GM12873 (cell line): ENCODE measurements at regions not wholly inside any gene's neighbourhood (a gene's known extent, or its start where the extent isn't known, plus 50 kb on each side); places are given as distances from the start of the nearest gene placed in this dataset.

ENCODE experiments used
- TF ChIP-seq, protein P1 (sequence below): IDR thresholded peaks from 2 replicates; pipeline ENCODE4 v1.5.1; 2012; ENCODE audit warnings: low read depth, mild to moderate bottlenecking, moderate library complexity, low read length, control low read depth; ENCODE audit not compliant: insufficient read depth; ENCODE audit errors: missing control alignments

DNA sequence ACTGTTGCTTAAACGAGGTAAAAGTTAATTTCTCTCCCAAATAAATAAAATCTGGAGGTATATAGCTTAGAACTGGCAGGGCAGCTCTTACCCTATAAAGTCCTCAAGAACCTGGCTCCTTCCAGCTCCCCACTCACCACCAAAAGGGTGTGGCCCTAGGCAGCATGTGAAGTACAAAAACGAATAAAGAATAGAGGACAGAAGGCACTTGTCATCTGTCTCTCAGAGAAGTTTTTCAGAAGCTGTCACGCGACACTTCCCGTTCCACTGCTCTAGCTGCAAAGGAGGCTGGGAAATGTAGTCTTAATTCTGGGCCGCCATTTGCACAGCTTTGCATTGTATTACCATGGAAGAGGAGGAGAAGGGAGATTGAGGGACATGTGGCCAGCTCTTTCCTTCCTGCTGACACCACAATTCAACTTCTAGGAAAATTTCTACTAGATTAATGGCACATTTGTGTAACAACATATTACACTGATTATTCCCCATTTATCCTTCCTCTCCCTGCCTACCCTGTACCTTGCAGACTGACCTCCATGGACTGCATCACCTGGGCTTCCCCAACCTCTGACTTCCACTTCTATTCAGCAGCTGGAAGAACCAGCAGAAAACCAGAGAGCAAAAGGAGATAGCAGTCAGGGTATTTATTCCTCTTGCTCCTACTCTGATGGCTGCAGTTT lies 62.2 kb downstream of the CCDC71L start:
- TF ChIP-seq, protein P1, sequence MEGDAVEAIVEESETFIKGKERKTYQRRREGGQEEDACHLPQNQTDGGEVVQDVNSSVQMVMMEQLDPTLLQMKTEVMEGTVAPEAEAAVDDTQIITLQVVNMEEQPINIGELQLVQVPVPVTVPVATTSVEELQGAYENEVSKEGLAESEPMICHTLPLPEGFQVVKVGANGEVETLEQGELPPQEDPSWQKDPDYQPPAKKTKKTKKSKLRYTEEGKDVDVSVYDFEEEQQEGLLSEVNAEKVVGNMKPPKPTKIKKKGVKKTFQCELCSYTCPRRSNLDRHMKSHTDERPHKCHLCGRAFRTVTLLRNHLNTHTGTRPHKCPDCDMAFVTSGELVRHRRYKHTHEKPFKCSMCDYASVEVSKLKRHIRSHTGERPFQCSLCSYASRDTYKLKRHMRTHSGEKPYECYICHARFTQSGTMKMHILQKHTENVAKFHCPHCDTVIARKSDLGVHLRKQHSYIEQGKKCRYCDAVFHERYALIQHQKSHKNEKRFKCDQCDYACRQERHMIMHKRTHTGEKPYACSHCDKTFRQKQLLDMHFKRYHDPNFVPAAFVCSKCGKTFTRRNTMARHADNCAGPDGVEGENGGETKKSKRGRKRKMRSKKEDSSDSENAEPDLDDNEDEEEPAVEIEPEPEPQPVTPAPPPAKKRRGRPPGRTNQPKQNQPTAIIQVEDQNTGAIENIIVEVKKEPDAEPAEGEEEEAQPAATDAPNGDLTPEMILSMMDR, result no peak

DNA sequence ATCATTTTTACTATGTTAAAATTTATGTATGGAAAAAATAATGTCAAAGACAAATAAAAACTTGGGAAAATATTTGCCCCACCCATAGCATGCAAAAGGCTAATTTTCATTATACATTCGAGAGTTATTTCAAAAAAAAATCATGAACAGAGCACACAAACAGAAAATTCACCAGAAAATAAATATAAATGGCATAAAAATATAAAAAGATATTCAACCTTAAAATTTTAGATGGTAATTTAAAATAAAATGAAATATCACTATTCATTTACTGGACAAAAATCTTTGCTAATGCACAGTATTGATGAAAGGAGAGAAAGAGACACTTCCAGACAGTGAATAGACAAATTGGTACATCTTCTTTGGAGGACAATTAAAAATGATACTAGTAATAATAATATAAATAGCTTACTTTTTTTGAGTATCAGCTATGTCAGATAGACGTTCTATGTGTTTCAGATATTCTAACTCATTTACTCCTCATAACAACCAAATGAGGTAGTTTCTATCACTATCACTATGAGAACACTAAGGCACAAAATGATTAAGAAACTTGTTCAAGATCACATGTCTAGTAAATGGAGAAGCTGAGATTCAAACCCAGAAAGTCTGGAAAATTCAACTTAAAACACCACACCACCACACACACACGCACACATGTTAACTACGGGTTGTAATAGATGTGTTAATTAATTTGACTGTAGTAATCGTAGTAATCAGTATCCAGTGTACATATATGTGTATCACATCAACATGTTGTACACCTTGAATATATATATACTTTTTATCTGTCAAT lies 63.0 kb downstream of the CCDC71L start:
- TF ChIP-seq, protein P1, result no peak

DNA sequence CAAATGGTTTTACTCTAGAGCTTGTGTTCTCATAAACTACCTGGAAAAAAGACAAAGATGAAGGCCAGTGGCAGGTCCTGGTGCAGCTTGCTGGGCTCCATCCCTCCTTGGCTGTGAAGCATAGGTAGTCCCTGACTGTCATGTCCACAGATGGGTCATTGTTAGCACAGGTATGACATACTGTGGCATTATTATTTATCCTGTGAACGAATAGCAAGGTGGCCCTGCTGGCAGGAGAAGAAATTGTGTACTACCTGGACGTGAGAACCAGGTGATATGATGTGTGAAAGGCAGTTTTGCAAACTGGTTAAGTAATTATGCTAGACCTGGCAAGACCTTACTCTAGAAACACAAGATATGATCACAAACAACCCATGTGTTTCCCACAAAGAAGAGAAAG lies 63.9 kb downstream of the CCDC71L start:
- TF ChIP-seq, protein P1, result no peak

DNA sequence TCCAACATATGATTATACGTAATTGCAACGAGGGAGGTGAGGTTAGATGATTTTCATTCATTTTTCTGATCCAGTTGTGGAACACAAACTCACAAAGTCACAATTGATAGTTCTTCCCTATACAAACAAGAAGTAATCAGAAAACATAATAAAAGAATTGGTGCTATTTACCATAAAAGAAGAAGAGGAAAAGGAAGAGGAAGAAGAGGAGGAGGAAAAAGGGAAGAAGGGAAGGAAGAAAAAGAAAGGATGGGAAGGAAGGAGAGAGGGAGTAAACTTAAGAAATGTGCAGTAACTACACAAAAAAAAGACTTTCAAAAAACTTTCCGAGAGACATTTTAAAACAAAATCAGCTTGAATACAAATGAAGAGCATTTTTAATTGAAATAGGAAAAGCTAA lies 65.0 kb downstream of the CCDC71L start:
- TF ChIP-seq, protein P1, result no peak

DNA sequence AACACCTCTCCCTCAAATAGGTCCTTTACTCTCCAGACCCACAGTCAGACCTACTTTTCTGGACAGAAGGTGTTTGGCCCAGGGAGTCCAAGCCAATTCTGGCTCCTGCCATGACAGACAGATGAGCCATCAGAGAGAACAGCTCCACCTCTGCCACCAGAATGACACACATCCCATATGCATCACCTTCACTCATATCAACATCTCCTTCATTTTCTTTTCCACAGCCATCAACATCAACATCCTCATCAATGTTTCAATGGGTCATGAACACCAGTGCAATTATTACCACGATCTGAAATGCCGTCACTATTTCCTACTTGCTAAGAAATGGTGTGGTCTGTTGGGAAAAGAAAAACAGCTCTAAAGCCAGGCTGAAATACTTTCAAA lies 67.9 kb downstream of the CCDC71L start:
- TF ChIP-seq, protein P1, result no peak

DNA sequence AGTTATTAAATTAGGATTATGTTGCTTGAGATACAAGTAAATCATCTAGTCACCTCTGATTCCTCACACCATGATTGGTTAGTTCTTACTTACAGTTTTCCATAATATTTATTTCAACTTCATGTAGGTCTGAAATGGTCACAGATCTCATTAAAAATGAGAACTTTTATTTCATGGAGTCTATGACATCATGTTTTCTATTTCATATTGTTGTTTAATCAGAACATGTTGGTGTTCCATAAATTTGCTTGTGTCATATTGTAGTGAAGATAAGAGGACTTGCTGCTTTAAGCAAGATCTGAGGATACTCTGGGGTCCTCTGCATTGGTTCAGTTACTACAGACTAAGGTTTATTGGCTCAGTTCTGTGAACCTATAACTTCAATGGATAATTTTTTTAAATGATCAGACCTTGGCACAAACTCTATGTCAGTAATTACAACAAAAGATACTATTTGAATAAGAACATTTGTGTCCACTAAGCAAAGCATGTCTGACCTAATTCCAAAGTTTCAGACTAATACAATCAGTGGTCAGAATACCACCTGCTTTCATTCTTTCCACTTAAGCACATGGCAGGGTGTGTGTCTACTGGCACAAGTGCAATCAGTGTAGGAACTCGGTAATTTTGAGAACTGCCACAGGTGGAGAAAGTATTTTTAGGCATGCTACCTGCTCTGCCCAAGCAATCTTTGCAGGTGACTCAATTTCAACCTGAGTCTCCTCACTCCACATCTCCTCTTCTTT lies 68.5 kb downstream of the CCDC71L start:
- TF ChIP-seq, protein P1, result no peak

DNA sequence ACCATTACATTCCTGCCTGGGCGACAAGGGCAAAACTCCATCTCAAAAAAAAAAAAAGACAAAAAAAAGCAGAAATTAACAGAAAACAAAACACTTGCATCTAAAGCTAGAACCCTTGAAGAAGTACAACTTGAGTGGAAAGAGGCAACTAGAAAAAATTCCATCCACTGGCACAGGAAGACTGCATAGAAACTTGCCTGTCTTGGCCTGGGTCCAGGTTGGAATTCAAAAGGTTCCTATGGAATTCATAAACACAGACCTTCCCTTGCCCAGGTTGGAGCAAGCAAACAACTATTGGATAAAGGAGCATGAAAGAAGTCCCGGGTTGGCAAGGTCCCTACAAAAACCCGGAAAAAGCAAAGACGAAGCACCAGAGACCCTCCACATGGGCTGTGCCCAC lies 69.8 kb downstream of the CCDC71L start:
- TF ChIP-seq, protein P1, result no peak
